Cardiac fibroblast (primary cell): ENCODE measurements at regions not wholly inside any gene's neighbourhood (a gene's known extent, or its start where the extent isn't known, plus 50 kb on each side); places are given as distances from the start of the nearest gene placed in this dataset.

Experiments used
- DNase-seq, 2 donors: peaks; one replicate each; pipeline versions ENCODE4 v3.0.0 to v3.0.0-alpha.2; 2010; ENCODE audit warnings: low read depth in 2 of 2
- H3K4me3 ChIP-seq, 2 donors: replicated peaks in 1 of 2; 1 replicate in 1 of 2; 2 replicates in 1 of 2; pipeline ENCODE4 v1.5.1; 2011; ENCODE audit warnings: low read depth in 2 of 2, low read length in 2 of 2, mild to moderate bottlenecking in 2 of 2, moderate library complexity in 1 of 2
- CTCF ChIP-seq: IDR thresholded peaks from one replicate; pipeline ENCODE4 v1.5.1; 2011; ENCODE audit warnings: low read depth, mild to moderate bottlenecking, low read length, inconsistent platforms

GRCh38 chr3:5055357-5056110 is 66.6 kb upstream of the ARL8B start:
- no peak for TF ChIP-seq CTCF
- no peak overlapping the region for H3K4me3 ChIP-seq
- DNase-seq, result no peak

- no peak for TF ChIP-seq CTCF
- no peak for DNase-seq
- H3K4me3 ChIP-seq, result no peak overlapping the region
Observed at GRCh38 chr3:5056111-5056391, 66.0 kb upstream of the ARL8B start.

GRCh38 chr3:5057272-5057671 is 64.8 kb upstream of the ARL8B start:
- no peak for DNase-seq
- no peak for TF ChIP-seq CTCF

GRCh38 chr3:5057857-5058324 is 64.2 kb upstream of the ARL8B start:
- DNase-seq, result peak; percentile 91 to 95
- peak; percentile 72 for TF ChIP-seq CTCF
- H3K4me3 ChIP-seq, result no peak overlapping the region

More at GRCh38 chr3:5057272-5057671, 64.8 kb upstream of the ARL8B start:
- H3K4me3 ChIP-seq, result no peak overlapping the region

- DNase-seq, result peak; percentile 44 to 50
- no peak for TF ChIP-seq CTCF
- no peak overlapping the region for H3K4me3 ChIP-seq
Observed at GRCh38 chr3:5058471-5058951, 63.6 kb upstream of the ARL8B start.

GRCh38 chr3:5059782-5060181 is 62.3 kb upstream of the ARL8B start:
- no peak for DNase-seq
- no peak for TF ChIP-seq CTCF
- H3K4me3 ChIP-seq, result no peak overlapping the region

GRCh38 chr3:5061218-5061569 is 60.9 kb upstream of the ARL8B start:
- no peak overlapping the region for H3K4me3 ChIP-seq

More at GRCh38 chr3:5061218-5061569, 60.9 kb upstream of the ARL8B start:
- TF ChIP-seq CTCF, result no peak
- no peak for DNase-seq
